HEK293 (cell line): ENCODE measurements at regions not wholly inside any gene's neighbourhood (a gene's known extent, or its start where the extent isn't known, plus 50 kb on each side); places are given as distances from the start of the nearest gene placed in this dataset.
"Not testable (repeated sequence)": the region's sequence is repeated elsewhere in the genome, so short reads cannot be mapped to it uniquely, and the experiment has no call there.

Experiments used
- CTCF ChIA-PET: fragments of 350-600 bp; formaldehyde crosslinking; extraction: SDS; loops from one replicate; lab custom pipeline; 2021; ENCODE audit warnings: antibody characterized with exemption; lab: Yijun Ruan, JAX
- POLR2A ChIA-PET: fragments of 300-600 bp; formaldehyde crosslinking; extraction: SDS; loops from one replicate; lab custom pipeline; 2020; ENCODE audit warnings: antibody characterized with exemption, inconsistent platforms; lab: Yijun Ruan, JAX
- H3K27ac ChIP-seq: fragments of 200-500 bp; sonication (Bioruptor generic); 2 replicates; pipeline ENCODE4 v1.5.1; 2014; ENCODE audit warnings: low read depth, low read length, control low read depth, inconsistent platforms; ENCODE audit errors: extremely low read depth
- H3K36me3 ChIP-seq, 2 experiments: fragments of 200-500 bp in 1 of 2; sonication (Bioruptor generic) in 1 of 2; 1 replicate in 1 of 2; 2 replicates in 1 of 2; pipeline ENCODE4 v1.5.1; 2014 to 2017; ENCODE audit warnings: inconsistent platforms in 2 of 2, low read length in 2 of 2; ENCODE audit not compliant: control insufficient read depth in 2 of 2, insufficient read depth in 1 of 2
- H3K4me1 ChIP-seq: fragments of 200-500 bp; sonication (Bioruptor generic); 2 replicates; pipeline ENCODE4 v1.5.1; 2014; ENCODE audit warnings: mild to moderate bottlenecking, low read length, inconsistent platforms; ENCODE audit not compliant: control insufficient read depth, insufficient read depth
- H3K4me3 ChIP-seq: 2 replicates; pipeline ENCODE4 v1.5.1; 2011; ENCODE audit warnings: low read depth, mild to moderate bottlenecking, control low read depth, low read length, moderate library complexity
- H3K9me3 ChIP-seq: fragments of 200-500 bp; sonication (Bioruptor generic); 2 replicates; pipeline ENCODE4 v1.5.1; 2014; ENCODE audit warnings: low read depth, low read length, inconsistent platforms; ENCODE audit not compliant: control insufficient read depth, insufficient read depth
- BCL11B ChIP-seq: fragments of 450-650 bp; formaldehyde crosslinking; IDR thresholded peaks from 2 replicates; pipeline ENCODE4 v1.5.1; 2016; ENCODE audit warnings: low read depth, missing biosample characterization, missing genetic modification characterization
- ZBTB10 ChIP-seq: fragments of 450-650 bp; formaldehyde crosslinking; IDR thresholded peaks from 2 replicates; pipeline ENCODE4 v1.5.1; 2016; ENCODE audit warnings: missing biosample characterization, missing genetic modification characterization
- ZBTB11 ChIP-seq: fragments of 450-650 bp; formaldehyde crosslinking; conservative IDR thresholded peaks from 2 replicates; pipeline ENCODE4 v1.5.1; 2016; ENCODE audit warnings: low read depth, missing biosample characterization, missing genetic modification characterization
- ZBTB20 ChIP-seq: fragments of 450-650 bp; formaldehyde crosslinking; IDR thresholded peaks from 2 replicates; pipeline ENCODE4 v1.5.1; 2016; ENCODE audit warnings: missing biosample characterization, missing genetic modification characterization
- ZBTB21 ChIP-seq: fragments of 450-650 bp; formaldehyde crosslinking; IDR thresholded peaks from 2 replicates; pipeline ENCODE4 v1.5.1; 2017; ENCODE audit warnings: missing biosample characterization, missing genetic modification characterization
- ZNF10 ChIP-seq: fragments of 450-650 bp; formaldehyde crosslinking; IDR thresholded peaks from 2 replicates; pipeline ENCODE4 v1.5.1; 2017; ENCODE audit warnings: missing biosample characterization, missing genetic modification characterization
- ZNF274 ChIP-seq, 2 experiments: fragments of 200-500 bp in 1 of 2; fragments of 450-650 bp in 1 of 2; sonication (Bioruptor generic) in 1 of 2; formaldehyde crosslinking in 1 of 2; IDR thresholded peaks; 2 replicates each; pipeline versions ENCODE4 v1.5.1 to v1.6.1; 2014 to 2016; ENCODE audit warnings: borderline replicate concordance in 1 of 2, inconsistent platforms in 1 of 2, low read length in 1 of 2, missing biosample characterization in 1 of 2, missing genetic modification characterization in 1 of 2
- ZNF518A ChIP-seq: fragments of 450-650 bp; formaldehyde crosslinking; conservative IDR thresholded peaks from 2 replicates; pipeline ENCODE4 v1.5.1; 2016; ENCODE audit warnings: low read depth, missing biosample characterization, missing genetic modification characterization
- ZNF580 ChIP-seq: fragments of 450-650 bp; formaldehyde crosslinking; IDR thresholded peaks from 2 replicates; pipeline ENCODE4 v1.5.1; 2016; ENCODE audit warnings: missing biosample characterization, missing genetic modification characterization
- ZNF596 ChIP-seq: fragments of 450-650 bp; IDR thresholded peaks from 2 replicates; pipeline ENCODE4 v1.5.0; 2018; ENCODE audit warnings: missing biosample characterization, mild to moderate bottlenecking, missing genetic modification characterization, moderate library complexity
- ZNF677 ChIP-seq: fragments of 450-650 bp; IDR thresholded peaks from 2 replicates; pipeline ENCODE4 v1.5.0; 2018; ENCODE audit warnings: missing biosample characterization, mild to moderate bottlenecking, missing genetic modification characterization, moderate library complexity
- ZXDB ChIP-seq: fragments of 450-650 bp; formaldehyde crosslinking; IDR thresholded peaks from 2 replicates; pipeline ENCODE4 v1.5.1; 2016; ENCODE audit warnings: missing biosample characterization, missing genetic modification characterization

GRCh38 chr14:106120101-106120500 lies 593.7 kb downstream of the TMEM121 start (continued):
- TF ChIP-seq ZNF518A (tag by site-specific recombination) = no peak

GRCh38 chr14:106129274-106129673 lies 602.9 kb downstream of the TMEM121 start:
- TF ChIP-seq BCL11B (tag by site-specific recombination) = no peak
- no peak for TF ChIP-seq ZBTB10 (tag by site-specific recombination)
- no peak for TF ChIP-seq ZNF274 (IDR thresholded peaks at IDR 0.05; ENCODE audit: low read length)
- no peak for TF ChIP-seq ZNF274 (tag by site-specific recombination; IDR thresholded peaks at IDR 0.05; ENCODE audit: borderline replicate concordance)
- H3K36me3 ChIP-seq = no peaks in the 10 kb centered on the region
- no peaks in the 10 kb centered on the region for H3K9me3 ChIP-seq
- H3K4me3 ChIP-seq = no peak overlapping the region
- H3K4me1 ChIP-seq = no peaks in the 10 kb centered on the region
- no peak overlapping the region for H3K27ac ChIP-seq
- POLR2A ChIA-PET = no interaction called here
- CTCF ChIA-PET = interaction anchor here (0.7 kb wide), 1 partner anchor 35 kb away, joined by 3 read pairs; no protein-coding TSS in a partner anchor

- H3K27ac ChIP-seq, POLR2A ChIA-PET, H3K9me3 ChIP-seq, H3K4me3 ChIP-seq, H3K36me3 ChIP-seq, H3K4me1 ChIP-seq: not testable (repeated sequence)
- CTCF ChIA-PET = interaction anchor here (0.7 kb wide), 1 partner anchor 36 kb away, joined by 3 read pairs; no protein-coding TSS in a partner anchor
Measured at GRCh38 chr14:106129904-106130661, 603.7 kb downstream of the TMEM121 start.

GRCh38 chr14:106133126-106133525 lies 606.7 kb downstream of the TMEM121 start:
- POLR2A ChIA-PET, H3K36me3 ChIP-seq, H3K4me1 ChIP-seq, H3K27ac ChIP-seq, CTCF ChIA-PET, H3K9me3 ChIP-seq, H3K4me3 ChIP-seq: not testable (repeated sequence)

- H3K4me3 ChIP-seq = no peak overlapping the region
- no peaks in the 10 kb centered on the region for H3K4me1 ChIP-seq
- no peaks in the 10 kb centered on the region for H3K36me3 ChIP-seq
- no peaks in the 10 kb centered on the region for H3K9me3 ChIP-seq
- ChIA-PET POLR2A (no interaction called here), CTCF (no interaction called here)
- H3K27ac ChIP-seq = no peak overlapping the region
- TF ChIP-seq ZBTB20 (tag by site-specific recombination) = no peak
- TF ChIP-seq ZNF10 (tag by site-specific recombination) = no peak
- no peak for TF ChIP-seq ZNF677 (tag by site-specific recombination)
- no peak for TF ChIP-seq ZXDB (tag by site-specific recombination)
- TF ChIP-seq ZNF580 (tag by site-specific recombination) = no peak
- TF ChIP-seq ZBTB21 (tag by site-specific recombination) = no peak
- TF ChIP-seq ZBTB11 (tag by site-specific recombination) = no peak
- no peak for TF ChIP-seq ZNF596 (tag by site-specific recombination)
Measured at GRCh38 chr14:106134886-106135285, 608.5 kb downstream of the TMEM121 start.
